Neuronal stem cell (in vitro differentiated cells): ENCODE measurements at regions not wholly inside any gene's neighbourhood (a gene's known extent, or its start where the extent isn't known, plus 50 kb on each side); places are given as distances from the start of the nearest gene placed in this dataset.

Source experiments
- DNase-seq: peaks from one replicate; pipeline ENCODE4 v3.0.0-alpha.2; 2013; ENCODE audit warnings: low spot score
- H2AFZ ChIP-seq: one replicate; pipeline ENCODE4 v1.6.1; 2013; ENCODE audit warnings: mild to moderate bottlenecking, low read length, inconsistent platforms
- H2AK5ac ChIP-seq: 2 replicates; pipeline ENCODE4 v1.6.1; 2013; ENCODE audit warnings: low read depth, mild to moderate bottlenecking, inconsistent platforms, low read length, moderate library complexity, mixed read lengths
- H2BK120ac ChIP-seq: 2 replicates; pipeline ENCODE4 v1.6.1; 2013; ENCODE audit warnings: low read depth, mild to moderate bottlenecking, inconsistent platforms, low read length, moderate library complexity, mixed read lengths
- H2BK12ac ChIP-seq: one replicate; pipeline ENCODE4 v1.6.1; 2013; ENCODE audit warnings: low read length, inconsistent platforms
- H2BK15ac ChIP-seq: 2 replicates; pipeline ENCODE4 v1.6.1; 2013; ENCODE audit warnings: mild to moderate bottlenecking, low read length, inconsistent platforms, mixed read lengths
- H2BK5ac ChIP-seq: one replicate; pipeline ENCODE4 v1.6.1; 2013; ENCODE audit warnings: inconsistent platforms, mild to moderate bottlenecking, low read length, moderate library complexity
- H3K14ac ChIP-seq: one replicate; pipeline ENCODE4 v1.6.1; 2013; ENCODE audit warnings: low read length, inconsistent platforms
- H3K18ac ChIP-seq: 2 replicates; pipeline ENCODE4 v1.6.1; 2013; ENCODE audit warnings: low read length, inconsistent platforms
- H3K23ac ChIP-seq: 2 replicates; pipeline ENCODE4 v1.6.1; 2013; ENCODE audit warnings: low read depth, mild to moderate bottlenecking, mixed read lengths, low read length, inconsistent platforms; ENCODE audit not compliant: poor library complexity
- H3K27ac ChIP-seq: replicated peaks from 3 replicates; pipeline ENCODE4 v1.5.1; 2013; ENCODE audit warnings: low read length, inconsistent platforms
- H3K27me3 ChIP-seq, 3 experiments: 2 replicates each; pipeline ENCODE4 v1.6.1; 2013; ENCODE audit warnings: low read length in 3 of 3, mild to moderate bottlenecking in 2 of 3, inconsistent platforms in 1 of 3, low read depth in 1 of 3, mixed read lengths in 1 of 3, moderate library complexity in 1 of 3; ENCODE audit not compliant: control insufficient read depth in 3 of 3, insufficient read depth in 3 of 3
- H3K36me3 ChIP-seq, 2 donors: replicated peaks in 1 of 2; 2 replicates each; pipeline ENCODE4 v1.6.1; 2013; ENCODE audit warnings: low read length in 2 of 2; ENCODE audit not compliant: control insufficient read depth in 2 of 2, insufficient read depth in 2 of 2
- H3K4ac ChIP-seq: 2 replicates; pipeline ENCODE4 v1.6.1; 2013; ENCODE audit warnings: inconsistent platforms, mild to moderate bottlenecking, low read length, moderate library complexity
- H3K4me1 ChIP-seq, 2 donors: 1 replicate in 1 of 2; 2 replicates in 1 of 2; pipeline ENCODE4 v1.6.1; 2013; ENCODE audit warnings: low read length in 2 of 2, low read depth in 1 of 2; ENCODE audit not compliant: control insufficient read depth in 2 of 2, insufficient read depth in 1 of 2
- H3K4me2 ChIP-seq: one replicate; pipeline ENCODE4 v1.6.1; 2013; ENCODE audit warnings: mild to moderate bottlenecking, low read length, inconsistent platforms; ENCODE audit not compliant: insufficient read depth, poor library complexity, severe bottlenecking
- H3K4me3 ChIP-seq, 2 donors: 2 replicates each; pipeline ENCODE4 v1.5.1; 2013; ENCODE audit warnings: low read length in 2 of 2, mild to moderate bottlenecking in 2 of 2, inconsistent platforms in 1 of 2, moderate library complexity in 1 of 2
- H3K79me1 ChIP-seq: one replicate; pipeline ENCODE4 v1.6.1; 2013; ENCODE audit warnings: low read depth, mild to moderate bottlenecking, inconsistent platforms, low read length, moderate library complexity
- H3K9ac ChIP-seq: one replicate; pipeline ENCODE4 v1.6.1; 2013; ENCODE audit warnings: mild to moderate bottlenecking, low read depth, low read length, inconsistent platforms; ENCODE audit not compliant: poor library complexity
- H3K9me3 ChIP-seq, 2 donors: replicated peaks in 1 of 2; 2 replicates each; pipeline versions ENCODE3 to v1.6.1; 2013; ENCODE audit warnings: low read length in 2 of 2, mild to moderate bottlenecking in 2 of 2, inconsistent platforms in 1 of 2, low read depth in 1 of 2, mixed read lengths in 1 of 2, moderate library complexity in 1 of 2; ENCODE audit not compliant: control insufficient read depth in 2 of 2, insufficient read depth in 1 of 2
- H4K8ac ChIP-seq: one replicate; pipeline ENCODE4 v1.6.1; 2013; ENCODE audit warnings: low read depth, mild to moderate bottlenecking, inconsistent platforms, low read length, moderate library complexity
- H4K91ac ChIP-seq: one replicate; pipeline ENCODE4 v1.6.1; 2013; ENCODE audit warnings: low read length, low read depth, mild to moderate bottlenecking, inconsistent platforms; ENCODE audit not compliant: poor library complexity
- WGBS, 2 donors: extraction: QIAGEN DNeasy Blood & Tissue Kit; methylation state at CpG; one replicate each; pipeline ENCODE4 v1.1.7; 2013; ENCODE audit warnings: missing lambda C conversion rate in 2 of 2, mixed read lengths in 1 of 2; ENCODE audit not compliant: insufficient read length in 2 of 2, insufficient replicate concordance in 1 of 2; ENCODE audit errors: extremely low coverage in 2 of 2; 5-methylcytosine and 5-hydroxymethylcytosine counted together

DNA sequence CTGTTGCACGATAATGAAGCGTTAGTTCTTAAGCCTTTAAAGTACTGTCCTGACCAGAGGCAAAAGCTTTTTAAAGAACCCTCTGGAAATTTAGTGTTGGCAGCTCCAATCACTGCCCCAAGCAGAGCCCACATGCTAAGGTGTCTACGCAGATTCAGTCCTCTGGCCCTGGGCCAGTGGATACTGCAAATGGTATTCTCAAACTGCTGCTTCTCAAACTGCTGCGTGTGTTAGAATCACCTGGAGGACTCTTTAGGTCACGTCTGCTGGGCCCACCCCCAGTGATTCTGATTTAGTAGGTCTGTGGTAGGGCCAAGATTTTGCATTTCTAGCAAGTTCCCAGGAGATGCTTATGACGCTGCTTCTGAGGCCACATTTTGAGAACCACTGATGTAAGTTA lies 96.0 kb upstream of the CCDC28A start:
- Histone ChIP-seq H3K9me3 (no peaks in the 10 kb centered on the region), H3K36me3 (no peaks in the 10 kb centered on the region), H3K23ac (no peak overlapping the region), H3K4me2 (no peak overlapping the region), H3K4me1 (peaks cover 0 to 1% of the 10 kb centered on the region in 2 donors), H3K27ac (no peak overlapping the region), H2BK5ac (no peak overlapping the region), H2BK15ac (no peak overlapping the region), H4K8ac (no peak overlapping the region), H3K9ac (no peak overlapping the region), H3K18ac (no peak overlapping the region), H3K14ac (no peak overlapping the region), H3K79me1 (no peaks in the 10 kb centered on the region), H3K4ac (no peak overlapping the region), H4K91ac (no peak overlapping the region), H2BK120ac (no peak overlapping the region), H2AK5ac (no peak overlapping the region), H2BK12ac (no peak overlapping the region), H3K27me3 (no peaks in the 10 kb centered on the region), H2AFZ (no peak overlapping the region), H3K4me3 (no peak overlapping the region)
- no peak for DNase-seq
- WGBS, 2 donors = no CpG with 5 or more reads among the region's 6 CpGs

GRCh38 chr6:138678168-138678567 lies 95.4 kb upstream of the CCDC28A start:
- no peak overlapping the region for H4K91ac ChIP-seq
- no peak overlapping the region for H3K18ac ChIP-seq
- no peak overlapping the region for H4K8ac ChIP-seq
- H2BK15ac ChIP-seq = no peak overlapping the region
- H3K79me1 ChIP-seq = no peaks in the 10 kb centered on the region
- H3K36me3 ChIP-seq = peaks cover 0 to 2% of the 10 kb centered on the region in 2 donors
- H3K23ac ChIP-seq = no peak overlapping the region
- no peak overlapping the region for H2BK5ac ChIP-seq
- H2AK5ac ChIP-seq = no peak overlapping the region
- H3K4ac ChIP-seq = no peak overlapping the region
- no peak overlapping the region for H2BK12ac ChIP-seq
- H3K4me2 ChIP-seq = no peak overlapping the region
- H3K9me3 ChIP-seq = no peaks in the 10 kb centered on the region
- no peak overlapping the region for H3K27ac ChIP-seq
- no peak for DNase-seq
- no peak overlapping the region for H2AFZ ChIP-seq
- no peak overlapping the region for H2BK120ac ChIP-seq
- peaks cover 0 to 1% of the 10 kb centered on the region in 2 donors for H3K4me1 ChIP-seq
- H3K14ac ChIP-seq = no peak overlapping the region
- no peaks in the 10 kb centered on the region for H3K27me3 ChIP-seq
- H3K9ac ChIP-seq = no peak overlapping the region
- H3K4me3 ChIP-seq = no peak overlapping the region

GRCh38 chr6:138680085-138680484 lies 93.5 kb upstream of the CCDC28A start:
- peaks cover 0 to 1% of the 10 kb centered on the region in 2 donors for H3K4me1 ChIP-seq
- no peak overlapping the region for H2BK15ac ChIP-seq
- no peaks in the 10 kb centered on the region for H3K79me1 ChIP-seq
- no peak for DNase-seq
- H2BK5ac ChIP-seq = no peak overlapping the region
- no peak overlapping the region for H2AFZ ChIP-seq
- H3K9ac ChIP-seq = no peak overlapping the region
- no peak overlapping the region for H3K4ac ChIP-seq
- H2AK5ac ChIP-seq = no peak overlapping the region
- H3K23ac ChIP-seq = no peak overlapping the region
- no peak overlapping the region for H2BK12ac ChIP-seq
- H3K4me2 ChIP-seq = no peak overlapping the region
- no peak overlapping the region for H3K27ac ChIP-seq
- no peak overlapping the region for H3K18ac ChIP-seq
- H3K36me3 ChIP-seq = peaks cover 0 to 2% of the 10 kb centered on the region in 2 donors
- no peak overlapping the region for H2BK120ac ChIP-seq
- H3K14ac ChIP-seq = no peak overlapping the region
- no peak overlapping the region for H3K4me3 ChIP-seq
- no peak overlapping the region for H4K91ac ChIP-seq
- no peaks in the 10 kb centered on the region for H3K9me3 ChIP-seq
- no peak overlapping the region for H4K8ac ChIP-seq
- no CpG with 5 or more reads among the region's 4 CpGs for WGBS, 2 donors
- H3K27me3 ChIP-seq = no peaks in the 10 kb centered on the region

DNA sequence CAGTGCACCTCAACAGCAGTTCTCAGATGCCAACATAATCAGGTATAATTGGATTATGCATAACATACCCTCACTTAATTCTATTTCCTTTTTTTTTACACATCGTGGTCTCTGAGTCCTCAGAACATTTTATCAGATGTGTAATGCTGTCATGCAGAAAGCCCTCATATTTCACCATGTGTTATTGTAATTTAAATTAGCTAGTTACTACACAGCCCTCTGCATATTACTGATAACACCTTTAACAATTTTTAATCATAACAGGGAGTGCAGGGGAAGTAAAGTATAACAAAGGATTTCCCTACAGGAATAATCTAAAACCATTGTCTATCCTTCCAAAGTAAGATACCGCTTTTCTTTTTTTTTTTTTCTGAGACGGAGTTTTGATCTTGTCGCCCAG lies 91.9 kb upstream of the CCDC28A start:
- H3K4me2 ChIP-seq = no peak overlapping the region
- H2BK12ac ChIP-seq = no peak overlapping the region
- H3K18ac ChIP-seq = no peak overlapping the region
- no peaks in the 10 kb centered on the region for H3K27me3 ChIP-seq
- no peak overlapping the region for H2AFZ ChIP-seq
- H3K27ac ChIP-seq = no peak overlapping the region
- H3K9me3 ChIP-seq = no peaks in the 10 kb centered on the region
- peaks cover 0 to 2% of the 10 kb centered on the region in 2 donors for H3K36me3 ChIP-seq
- no peak overlapping the region for H3K4ac ChIP-seq
- no peak overlapping the region for H2BK120ac ChIP-seq
- no peak overlapping the region for H3K4me3 ChIP-seq
- no CpG with 5 or more reads among the region's 4 CpGs for WGBS, 2 donors
- no peak for DNase-seq
- H3K23ac ChIP-seq = no peak overlapping the region
- H3K9ac ChIP-seq = no peak overlapping the region
- H3K4me1 ChIP-seq = peaks cover 0 to 1% of the 10 kb centered on the region in 2 donors
- H4K8ac ChIP-seq = no peak overlapping the region
- no peak overlapping the region for H2BK15ac ChIP-seq
- H2BK5ac ChIP-seq = no peak overlapping the region
- H2AK5ac ChIP-seq = no peak overlapping the region
- H4K91ac ChIP-seq = no peak overlapping the region
- H3K14ac ChIP-seq = no peak overlapping the region
- H3K79me1 ChIP-seq = no peaks in the 10 kb centered on the region
